SK-N-SH treated with all-trans-retinoic acid at 6 μM for 48 hours (cell line): ENCODE measurements at regions not wholly inside any gene's neighbourhood (a gene's known extent, or its start where the extent isn't known, plus 50 kb on each side); places are given as distances from the start of the nearest gene placed in this dataset.

ENCODE experiments used
- ATAC-seq: fragments of 200-7000 bp; cut with Tn5 transposase; 3 replicates; pipeline ENCODE4 v1.9.1; 2020; ENCODE audit warnings: mild to moderate bottlenecking, moderate library complexity
- ARNTL ChIP-seq: fragments of 450-650 bp; formaldehyde crosslinking; IDR thresholded peaks from 2 replicates; pipeline ENCODE4 v1.5.0; 2020; ENCODE audit warnings: low read depth, mild to moderate bottlenecking, moderate library complexity, borderline replicate concordance
- BACH2 ChIP-seq: fragments of 250-450 bp; sonication (Bioruptor Pico); IDR thresholded peaks from 2 replicates; pipeline ENCODE4 v1.9.0; 2021; ENCODE audit warnings: mild to moderate bottlenecking, borderline replicate concordance
- CREB5 ChIP-seq: fragments of 250-450 bp; sonication (Bioruptor Pico); IDR thresholded peaks from 2 replicates; pipeline ENCODE4 v1.5.1; 2020; ENCODE audit warnings: low read depth, mild to moderate bottlenecking, moderate library complexity
- CSDC2 ChIP-seq: fragments of 250-450 bp; sonication (Bioruptor Pico); IDR thresholded peaks from 2 replicates; pipeline ENCODE4 v1.5.0; 2020; ENCODE audit warnings: mild to moderate bottlenecking, moderate library complexity
- CSRNP3 ChIP-seq: fragments of 250-450 bp; sonication (Bioruptor Pico); IDR thresholded peaks from 2 replicates; pipeline ENCODE4 v1.5.1; 2021; ENCODE audit warnings: mild to moderate bottlenecking, moderate library complexity
- GLIS3 ChIP-seq: fragments of 250-450 bp; sonication (Bioruptor Pico); IDR thresholded peaks from 2 replicates; pipeline ENCODE4 v1.5.0; 2020; ENCODE audit warnings: mild to moderate bottlenecking, moderate library complexity
- ISL1 ChIP-seq: fragments of 250-450 bp; sonication (Bioruptor Pico); IDR thresholded peaks from 2 replicates; pipeline ENCODE4 v2.1.2; 2022; ENCODE audit warnings: mild to moderate bottlenecking, moderate library complexity
- OSR1 ChIP-seq: fragments of 250-450 bp; sonication (Bioruptor Pico); IDR thresholded peaks from 2 replicates; pipeline ENCODE4 v1.8.0; 2022; ENCODE audit warnings: moderate library complexity, mild to moderate bottlenecking, inconsistent platforms
- PATZ1 ChIP-seq: fragments of 250-450 bp; sonication (Bioruptor Pico); IDR thresholded peaks from 2 replicates; pipeline ENCODE4 v1.8.0; 2020; ENCODE audit warnings: mild to moderate bottlenecking, moderate library complexity, borderline replicate concordance
- POU6F1 ChIP-seq: fragments of 250-450 bp; sonication (Bioruptor Pico); IDR thresholded peaks from 2 replicates; pipeline ENCODE4 v1.8.0; 2021; ENCODE audit warnings: low read depth, mild to moderate bottlenecking, moderate library complexity, borderline replicate concordance
- PPARA ChIP-seq: fragments of 250-450 bp; sonication (Bioruptor Pico); IDR thresholded peaks from 2 replicates; pipeline ENCODE4 v1.5.0; 2020; ENCODE audit warnings: mild to moderate bottlenecking, borderline replicate concordance
- RARB ChIP-seq: fragments of 250-450 bp; sonication (Bioruptor Pico); IDR thresholded peaks from 2 replicates; pipeline ENCODE4 v1.8.0; 2021; ENCODE audit warnings: mild to moderate bottlenecking, moderate library complexity
- SNAI2 ChIP-seq: fragments of 250-450 bp; sonication (Bioruptor Pico); IDR thresholded peaks from 2 replicates; pipeline ENCODE4 v1.5.0; 2020; ENCODE audit warnings: mild to moderate bottlenecking, moderate library complexity
- TCF4 ChIP-seq: fragments of 250-450 bp; sonication (Bioruptor Pico); IDR thresholded peaks from 2 replicates; pipeline ENCODE4 v1.8.0; 2021; ENCODE audit warnings: mild to moderate bottlenecking, moderate library complexity, borderline replicate concordance
- TOX ChIP-seq: fragments of 250-450 bp; sonication (Bioruptor Pico); IDR thresholded peaks from 2 replicates; pipeline ENCODE4 v1.8.0; 2021; ENCODE audit warnings: mild to moderate bottlenecking, moderate library complexity, borderline replicate concordance
- TSHZ2 ChIP-seq: fragments of 250-450 bp; sonication (Bioruptor Pico); IDR thresholded peaks from 2 replicates; pipeline ENCODE4 v1.5.0; 2020; ENCODE audit warnings: mild to moderate bottlenecking, moderate library complexity
- ZC3H10 ChIP-seq: fragments of 250-450 bp; sonication (Bioruptor Pico); IDR thresholded peaks from 2 replicates; pipeline ENCODE4 v1.5.1; 2021; ENCODE audit warnings: mild to moderate bottlenecking, moderate library complexity
- ZFP3 ChIP-seq: fragments of 250-450 bp; sonication (Bioruptor Pico); IDR thresholded peaks from 2 replicates; pipeline ENCODE4 v1.5.0; 2020; ENCODE audit warnings: mild to moderate bottlenecking, moderate library complexity
- ZFP30 ChIP-seq: fragments of 450-650 bp; formaldehyde crosslinking; IDR thresholded peaks from 2 replicates; pipeline ENCODE4 v1.5.0; 2022; ENCODE audit warnings: mild to moderate bottlenecking, moderate library complexity
- ZNF565 ChIP-seq: fragments of 450-650 bp; formaldehyde crosslinking; conservative IDR thresholded peaks from 2 replicates; pipeline ENCODE4 v1.5.0; 2020; ENCODE audit warnings: low read depth, mild to moderate bottlenecking, moderate library complexity
- ZNF8 ChIP-seq: fragments of 450-650 bp; formaldehyde crosslinking; IDR thresholded peaks from 2 replicates; pipeline ENCODE4 v1.5.0; 2020; ENCODE audit warnings: mild to moderate bottlenecking, moderate library complexity

- TF ChIP-seq PATZ1 (CRISPR knock-in tag) (no peak), CREB5 (no peak), OSR1 (CRISPR knock-in tag) (no peak), ARNTL (CRISPR knock-in tag) (no peak), ISL1 (no peak), SNAI2 (CRISPR knock-in tag) (no peak)
- TF ChIP-seq, all 23 proteins: peak for 0
These were observed 320.4 kb downstream of the BCL11B start (continued) for GRCh38 chr14:98951521-98952152.

GRCh38 chr14:98952593-98953350, 319.2 kb downstream of the BCL11B start:
- ATAC-seq, result peak; percentile 57; the same call in 2 of the 3 replicates
- no peak for TF ChIP-seq ZNF8 (CRISPR knock-in tag)

- ATAC-seq, result no peak
- TF ChIP-seq SNAI2 (CRISPR knock-in tag), result no peak
- no peak for TF ChIP-seq OSR1 (CRISPR knock-in tag)
- TF ChIP-seq ZC3H10 (CRISPR knock-in tag), result no peak
- TF ChIP-seq CREB5, result no peak
- TF ChIP-seq RARB (CRISPR knock-in tag), result no peak
- no peak for TF ChIP-seq CSRNP3
- TF ChIP-seq ZFP30 (CRISPR knock-in tag), result no peak
- TF ChIP-seq TCF4 (CRISPR knock-in tag), result no peak
- TF ChIP-seq PPARA, result no peak
- no peak for TF ChIP-seq ARNTL (CRISPR knock-in tag)
- no peak for TF ChIP-seq CSDC2 (CRISPR knock-in tag)
- TF ChIP-seq ZNF565 (CRISPR knock-in tag), result no peak
- no peak for TF ChIP-seq BACH2 (CRISPR knock-in tag)
- TF ChIP-seq POU6F1 (CRISPR knock-in tag), result no peak
- no peak for TF ChIP-seq GLIS3 (CRISPR knock-in tag)
- TF ChIP-seq PATZ1 (CRISPR knock-in tag), result no peak
- TF ChIP-seq ZFP3, result no peak
- no peak for TF ChIP-seq TSHZ2 (CRISPR knock-in tag)
- TF ChIP-seq TOX (CRISPR knock-in tag), result no peak
- no peak for TF ChIP-seq ZNF8 (CRISPR knock-in tag)
These were observed 318.2 kb downstream of the BCL11B start for GRCh38 chr14:98953551-98954348.
